AG04450 (cell line): ENCODE measurements at regions not wholly inside any gene's neighbourhood (a gene's known extent, or its start where the extent isn't known, plus 50 kb on each side); places are given as distances from the start of the nearest gene placed in this dataset.

ENCODE experiments used
- CTCF ChIA-PET: fragments of 300-600, 350-600 bp; formaldehyde crosslinking; extraction: SDS; loops from one replicate; lab custom pipeline; 2022; ENCODE audit warnings: antibody characterized with exemption, inconsistent platforms; lab: Charles Lee
- POLR2A ChIA-PET: fragments of 350-600 bp; formaldehyde crosslinking; extraction: SDS; loops from one replicate; lab custom pipeline; 2021; ENCODE audit warnings: antibody characterized with exemption, inconsistent platforms; lab: Yijun Ruan, JAX
- DNase-seq: peaks from one replicate; pipeline ENCODE4 v3.0.0-alpha.2; 2011; ENCODE audit warnings: low read depth, low spot score
- H3K27ac ChIP-seq: one replicate; pipeline ENCODE4 v1.5.1; 2012; ENCODE audit warnings: low read depth, low read length, control low read depth
- H3K27me3 ChIP-seq: one replicate; pipeline ENCODE4 v1.6.0; 2012; ENCODE audit warnings: low read length; ENCODE audit not compliant: control insufficient read depth, insufficient read depth
- H3K4me3 ChIP-seq: 2 replicates; pipeline ENCODE4 v1.5.1; 2011; ENCODE audit warnings: mild to moderate bottlenecking, low read depth, low read length, control low read depth
- H3K9me3 ChIP-seq: 2 replicates; pipeline ENCODE4 v1.5.1; 2012; ENCODE audit warnings: low read length; ENCODE audit not compliant: control insufficient read depth, insufficient read depth
- TF ChIP-seq, protein P1 (sequence below): IDR thresholded peaks from 2 replicates; pipeline ENCODE4 v1.5.1; 2011; ENCODE audit warnings: low read depth, low read length, control low read depth, inconsistent platforms

- Histone ChIP-seq H3K4me3 (no peak overlapping the region), H3K9me3 (no peaks in the 10 kb centered on the region), H3K27ac (no peak overlapping the region), H3K27me3 (no peaks in the 10 kb centered on the region)
- ChIA-PET POLR2A (no interaction called here), CTCF (no interaction called here)
- TF ChIP-seq, protein P1, sequence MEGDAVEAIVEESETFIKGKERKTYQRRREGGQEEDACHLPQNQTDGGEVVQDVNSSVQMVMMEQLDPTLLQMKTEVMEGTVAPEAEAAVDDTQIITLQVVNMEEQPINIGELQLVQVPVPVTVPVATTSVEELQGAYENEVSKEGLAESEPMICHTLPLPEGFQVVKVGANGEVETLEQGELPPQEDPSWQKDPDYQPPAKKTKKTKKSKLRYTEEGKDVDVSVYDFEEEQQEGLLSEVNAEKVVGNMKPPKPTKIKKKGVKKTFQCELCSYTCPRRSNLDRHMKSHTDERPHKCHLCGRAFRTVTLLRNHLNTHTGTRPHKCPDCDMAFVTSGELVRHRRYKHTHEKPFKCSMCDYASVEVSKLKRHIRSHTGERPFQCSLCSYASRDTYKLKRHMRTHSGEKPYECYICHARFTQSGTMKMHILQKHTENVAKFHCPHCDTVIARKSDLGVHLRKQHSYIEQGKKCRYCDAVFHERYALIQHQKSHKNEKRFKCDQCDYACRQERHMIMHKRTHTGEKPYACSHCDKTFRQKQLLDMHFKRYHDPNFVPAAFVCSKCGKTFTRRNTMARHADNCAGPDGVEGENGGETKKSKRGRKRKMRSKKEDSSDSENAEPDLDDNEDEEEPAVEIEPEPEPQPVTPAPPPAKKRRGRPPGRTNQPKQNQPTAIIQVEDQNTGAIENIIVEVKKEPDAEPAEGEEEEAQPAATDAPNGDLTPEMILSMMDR = no peak
- DNase-seq = no peak
These were observed 496.0 kb upstream of the AGA start for GRCh38 chr4:177938226-177938625.

DNA sequence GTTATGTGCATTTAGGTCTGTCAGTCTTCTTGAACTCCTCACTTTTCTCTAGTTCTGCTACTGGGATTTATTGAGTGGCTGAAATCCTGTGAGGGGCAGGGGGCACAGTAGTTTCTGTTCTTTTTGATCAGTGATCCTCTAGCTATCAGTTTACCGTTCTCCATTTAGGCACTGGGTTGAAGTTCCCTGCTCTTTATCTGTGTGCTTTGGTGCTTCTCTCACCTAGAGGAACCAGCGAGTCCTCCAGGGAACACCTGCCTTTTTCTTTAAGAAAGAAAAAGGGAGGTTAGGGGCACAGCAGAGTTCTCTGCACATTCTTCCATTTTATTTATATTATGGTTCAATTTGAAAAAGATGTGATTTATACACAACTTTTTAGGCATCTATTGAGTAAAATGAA is 503.0 kb upstream of the AGA start:
- ChIA-PET CTCF (no interaction called here), POLR2A (no interaction called here)
- TF ChIP-seq, protein P1 = no peak
- Histone ChIP-seq H3K27me3 (no peaks in the 10 kb centered on the region), H3K9me3 (no peaks in the 10 kb centered on the region), H3K4me3 (no peak overlapping the region), H3K27ac (no peak overlapping the region)
- DNase-seq = no peak

DNA sequence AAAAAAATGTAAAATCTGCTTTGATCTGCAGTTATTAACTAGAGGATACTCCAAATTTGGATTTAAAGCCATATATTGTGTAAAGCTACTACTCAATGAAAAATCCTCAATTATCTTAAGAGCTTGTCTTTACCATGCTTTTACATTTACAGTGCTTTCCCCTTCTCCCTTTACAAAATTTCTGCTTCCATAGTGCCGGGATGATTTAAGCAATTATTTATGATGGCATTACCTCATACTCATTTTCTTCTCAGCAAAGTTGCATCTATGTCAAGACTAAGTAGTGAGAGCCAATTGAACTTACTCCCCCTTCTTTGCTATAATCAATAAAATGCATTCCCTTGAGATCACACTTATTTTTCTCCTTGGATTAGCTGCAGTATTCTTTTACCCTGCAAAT is 505.4 kb upstream of the AGA start:
- DNase-seq = no peak
- TF ChIP-seq, protein P1 = no peak
- Histone ChIP-seq H3K27ac (no peak overlapping the region), H3K9me3 (no peaks in the 10 kb centered on the region), H3K27me3 (no peaks in the 10 kb centered on the region), H3K4me3 (no peak overlapping the region)
- POLR2A ChIA-PET = no interaction called here
- CTCF ChIA-PET = no interaction called here

DNA sequence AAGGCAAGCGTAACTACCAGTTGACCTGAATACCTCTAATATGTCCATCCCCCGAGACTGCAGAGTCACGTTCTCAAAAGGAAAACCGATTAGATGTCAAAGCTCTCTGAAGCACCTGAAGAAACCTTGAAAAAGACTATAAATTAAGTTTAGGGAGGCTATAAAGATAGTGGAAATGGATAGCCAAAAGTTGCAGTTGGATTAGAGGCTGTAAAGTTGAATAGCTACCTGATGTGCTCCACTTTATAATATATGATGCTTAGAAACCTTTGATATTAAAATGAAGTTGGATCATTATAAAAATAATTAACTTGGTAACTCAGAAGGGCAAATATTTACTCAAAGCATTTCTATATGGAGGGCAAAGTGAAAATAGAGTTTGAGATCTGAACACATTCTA is 506.6 kb upstream of the AGA start:
- CTCF ChIA-PET = no interaction called here
- DNase-seq = no peak

DNA sequence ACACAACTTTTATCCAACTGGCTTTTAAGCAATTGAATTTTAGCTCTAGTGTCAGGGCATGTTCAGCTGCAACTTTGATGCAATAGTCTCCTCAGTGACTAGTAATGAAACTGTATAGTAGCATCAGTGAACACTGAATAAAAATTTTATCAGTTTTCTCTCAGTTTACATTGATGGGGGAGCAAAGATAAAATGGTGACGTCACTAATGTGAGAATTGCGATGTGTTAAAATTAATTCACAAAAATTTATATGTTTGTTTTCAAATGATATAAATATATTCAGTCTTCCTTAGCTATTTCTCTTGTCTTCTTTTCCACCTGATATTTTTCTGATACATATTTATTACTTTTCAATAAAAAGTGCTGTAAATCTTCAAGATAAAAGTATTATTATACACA is 508.8 kb upstream of the AGA start:
- no peaks in the 10 kb centered on the region for H3K9me3 ChIP-seq
- DNase-seq = no peak
- H3K4me3 ChIP-seq = no peak overlapping the region
- ChIA-PET CTCF (no interaction called here), POLR2A (no interaction called here)
- H3K27ac ChIP-seq = no peak overlapping the region
- no peaks in the 10 kb centered on the region for H3K27me3 ChIP-seq
- TF ChIP-seq, protein P1 = no peak

More for the DNA sequence above, 506.6 kb upstream of the AGA start:
- Histone ChIP-seq H3K4me3 (no peak overlapping the region), H3K27me3 (no peaks in the 10 kb centered on the region), H3K9me3 (no peaks in the 10 kb centered on the region), H3K27ac (no peak overlapping the region)
- TF ChIP-seq, protein P1 = no peak
- POLR2A ChIA-PET = no interaction called here
